GM12878 (cell line): ENCODE measurements at regions not wholly inside any gene's neighbourhood (a gene's known extent, or its start where the extent isn't known, plus 50 kb on each side); places are given as distances from the start of the nearest gene placed in this dataset.

Experiments used
- ATAC-seq: fragments of 200-7000 bp; cut with Tn5 transposase; 3 replicates; pipeline ENCODE4 v1.9.1; 2020; ENCODE audit warnings: mild to moderate bottlenecking, moderate library complexity
- BruUV-seq: library from RNA; stranded (reverse); fragments of 400-500 nt; replicated peaks from 2 replicates; lab custom pipeline; 2021; lab: Mats Ljungman, UMichigan
- CTCF ChIA-PET: fragments of 300-600 bp; sonication (Branson Sonifier 250); formaldehyde crosslinking; extraction: SDS; loops from one replicate; lab custom pipeline; 2021; ENCODE audit warnings: inconsistent platforms; lab: Yijun Ruan, JAX
- POLR2A ChIA-PET: fragments of 350-600 bp; formaldehyde crosslinking; extraction: SDS; loops from one replicate; lab custom pipeline; 2021; ENCODE audit warnings: inconsistent platforms; lab: Charles Lee
- RAD21 ChIA-PET: fragments of 300-600 bp; sonication (Branson Sonifier 250); formaldehyde crosslinking; loops from one replicate; lab custom pipeline; 2023; ENCODE audit warnings: antibody characterized with exemption; ENCODE audit not compliant: unreplicated experiment; lab: Charles Lee
- SMC1A ChIA-PET: fragments of 300-600 bp; sonication (Branson Sonifier 250); formaldehyde crosslinking; loops from one replicate; lab custom pipeline; 2023; ENCODE audit not compliant: unreplicated experiment, uncharacterized antibody; lab: Charles Lee
- DNase-seq: peaks from one replicate; pipeline ENCODE4 v3.0.0-alpha.2; 2011; ENCODE audit warnings: low read depth, low spot score
- FAIRE-seq: peaks from 3 replicates; lab custom pipeline; 2011; peaks lifted over from hg19 to GRCh38; lab: Jason Lieb, UNC
- H2AFZ ChIP-seq: 2 replicates; pipeline ENCODE4 v1.6.0; 2011; ENCODE audit warnings: low read depth, low read length, control low read depth; ENCODE audit not compliant: control insufficient read depth
- H3K27ac ChIP-seq: 2 replicates; pipeline ENCODE4 v1.5.1; 2011; ENCODE audit warnings: control low read depth; ENCODE audit not compliant: control insufficient read depth, insufficient read depth
- H3K27me3 ChIP-seq, 2 experiments: replicated peaks in 1 of 2; 2 replicates each; pipeline versions ENCODE4 v1.6.0 to v1.6.1; 2011; ENCODE audit warnings: low read length in 1 of 2; ENCODE audit not compliant: control insufficient read depth in 2 of 2, insufficient read depth in 2 of 2
- H3K36me3 ChIP-seq, 2 experiments: 2 replicates each; pipeline ENCODE4 v1.5.1; 2011; ENCODE audit warnings: low read length in 1 of 2; ENCODE audit not compliant: control insufficient read depth in 2 of 2, insufficient read depth in 2 of 2
- H3K4me1 ChIP-seq: 2 replicates; pipeline ENCODE4 v1.6.1; 2011; ENCODE audit warnings: mild to moderate bottlenecking, low read length, moderate library complexity, mixed read lengths; ENCODE audit not compliant: control insufficient read depth, insufficient read depth
- H3K4me2 ChIP-seq: 2 replicates; pipeline ENCODE4 v1.6.0; 2011; ENCODE audit warnings: control low read depth; ENCODE audit not compliant: control insufficient read depth, insufficient read depth
- H3K4me3 ChIP-seq: fragments of 200-600 bp; sonication (generic); 2 replicates; pipeline ENCODE4 v1.5.1; 2016
- H3K79me2 ChIP-seq: 2 replicates; pipeline ENCODE4 v1.6.0; 2011; ENCODE audit warnings: low read length; ENCODE audit not compliant: control insufficient read depth, insufficient read depth
- H3K9ac ChIP-seq: 2 replicates; pipeline ENCODE4 v1.8.0; 2011; ENCODE audit warnings: low read length, control low read depth, mixed read lengths; ENCODE audit not compliant: control insufficient read depth, insufficient read depth
- H3K9me3 ChIP-seq: replicated peaks from 3 replicates; pipeline ENCODE4 v1.5.1; 2011; ENCODE audit warnings: mild to moderate bottlenecking, low read length; ENCODE audit not compliant: control insufficient read depth, insufficient read depth
- H4K20me1 ChIP-seq: 2 replicates; pipeline ENCODE4 v1.6.0; 2011; ENCODE audit not compliant: control insufficient read depth, insufficient read depth
- NFXL1 ChIP-seq: fragments of 450-650 bp; IDR thresholded peaks from 2 replicates; pipeline ENCODE4 v1.6.1; 2017; ENCODE audit warnings: antibody characterized with exemption, mild to moderate bottlenecking, borderline replicate concordance
- PAX5 ChIP-seq: IDR thresholded peaks from 2 replicates; pipeline ENCODE4 v1.6.1; 2011; ENCODE audit warnings: low read depth, low read length, borderline replicate concordance
- RB1 ChIP-seq: fragments of 450-650 bp; formaldehyde crosslinking; IDR thresholded peaks from 2 replicates; pipeline ENCODE4 v1.6.1; 2017; ENCODE audit warnings: mild to moderate bottlenecking, borderline replicate concordance
- SIX5 ChIP-seq: IDR thresholded peaks from 2 replicates; pipeline ENCODE4 v1.6.1; 2011; ENCODE audit warnings: mild to moderate bottlenecking, low read depth, low read length, moderate library complexity; ENCODE audit not compliant: severe bottlenecking
- SMAD5 ChIP-seq: IDR thresholded peaks from 2 replicates; pipeline ENCODE4 v1.6.1; 2016; ENCODE audit warnings: antibody characterized with exemption, low read depth
- SRF ChIP-seq, 2 experiments: IDR thresholded peaks; 2 replicates each; pipeline ENCODE4 v1.6.1; 2011; ENCODE audit warnings: low read depth in 2 of 2, low read length in 2 of 2, mild to moderate bottlenecking in 1 of 2, moderate library complexity in 1 of 2
- STAT1 ChIP-seq: fragments of 450-650 bp; conservative IDR thresholded peaks from 2 replicates; pipeline ENCODE4 v1.6.1; 2014; ENCODE audit warnings: antibody characterized with exemption, mild to moderate bottlenecking
- YY1 ChIP-seq: IDR thresholded peaks from 2 replicates; pipeline ENCODE4 v1.6.1; 2011; ENCODE audit warnings: low read depth, mild to moderate bottlenecking, low read length
- ZBED1 ChIP-seq: IDR thresholded peaks from 2 replicates; pipeline ENCODE4 v1.6.1; 2016; ENCODE audit warnings: borderline replicate concordance
- ZNF592 ChIP-seq: fragments of 450-650 bp; IDR thresholded peaks from 2 replicates; pipeline ENCODE4 v1.6.1; 2017; ENCODE audit warnings: mild to moderate bottlenecking, moderate library complexity
- ZNF622 ChIP-seq: fragments of 450-650 bp; IDR thresholded peaks from 2 replicates; pipeline ENCODE4 v1.6.1; 2017; ENCODE audit warnings: mild to moderate bottlenecking, inconsistent platforms
- ZZZ3 ChIP-seq: IDR thresholded peaks from 2 replicates; pipeline ENCODE4 v1.6.1; 2011; ENCODE audit warnings: low read depth; ENCODE audit not compliant: control insufficient read depth, insufficient read length
- WGBS: methylation state at CpG from one replicate; pipeline ENCODE4 v1.1.6; 2016; ENCODE audit warnings: low lambda C conversion rate; ENCODE audit not compliant: insufficient replicate concordance, insufficient coverage; ENCODE audit errors: missing lambda C conversion rate; 5-methylcytosine and 5-hydroxymethylcytosine counted together
- in situ Hi-C: fragments of 300-500 bp; cut with MboI; formaldehyde crosslinking; loops from 9 replicates; pipeline ENCODE4 v1.14.3; 2018; ENCODE audit warnings: mixed read lengths
- intact Hi-C: fragments of 100-400 bp; cut with micrococcal nuclease; formaldehyde crosslinking; loops from one replicate; pipeline ENCODE4 v1.14.2; 2022; ENCODE audit not compliant: unreplicated experiment
- TF ChIP-seq, protein P1 (sequence below): fragments of 450-650 bp; IDR thresholded peaks from 2 replicates; pipeline ENCODE4 v1.6.1; 2017; ENCODE audit warnings: mild to moderate bottlenecking, moderate library complexity
- TF ChIP-seq, protein P2 (sequence below): IDR thresholded peaks from 2 replicates; pipeline ENCODE4 v1.6.1; 2011; ENCODE audit warnings: borderline replicate concordance, low read depth, mild to moderate bottlenecking, moderate library complexity, low read length; ENCODE audit not compliant: insufficient read depth, poor library complexity, severe bottlenecking

DNA sequence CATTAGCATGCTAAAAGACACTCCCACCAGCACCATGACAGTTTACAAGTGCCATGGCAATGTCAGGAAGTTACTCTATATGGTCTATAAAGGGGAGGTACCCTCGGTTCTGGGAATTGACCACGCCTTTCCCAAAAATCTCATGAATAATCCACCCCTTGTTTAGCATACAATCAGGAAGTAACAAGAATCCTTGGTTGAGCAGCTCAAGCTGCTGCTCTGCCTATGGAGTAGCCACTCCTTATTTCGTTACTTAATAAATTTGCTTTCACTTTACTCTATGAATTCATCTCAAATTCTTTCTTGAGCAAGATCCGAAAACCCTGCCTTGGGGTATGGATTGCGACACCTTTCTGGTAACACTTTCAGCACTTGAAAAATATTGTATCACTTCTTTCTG lies 243.0 kb downstream of the BMP2 start (continued):
- TF ChIP-seq ZNF592, result no peak
- TF ChIP-seq, protein P1, sequence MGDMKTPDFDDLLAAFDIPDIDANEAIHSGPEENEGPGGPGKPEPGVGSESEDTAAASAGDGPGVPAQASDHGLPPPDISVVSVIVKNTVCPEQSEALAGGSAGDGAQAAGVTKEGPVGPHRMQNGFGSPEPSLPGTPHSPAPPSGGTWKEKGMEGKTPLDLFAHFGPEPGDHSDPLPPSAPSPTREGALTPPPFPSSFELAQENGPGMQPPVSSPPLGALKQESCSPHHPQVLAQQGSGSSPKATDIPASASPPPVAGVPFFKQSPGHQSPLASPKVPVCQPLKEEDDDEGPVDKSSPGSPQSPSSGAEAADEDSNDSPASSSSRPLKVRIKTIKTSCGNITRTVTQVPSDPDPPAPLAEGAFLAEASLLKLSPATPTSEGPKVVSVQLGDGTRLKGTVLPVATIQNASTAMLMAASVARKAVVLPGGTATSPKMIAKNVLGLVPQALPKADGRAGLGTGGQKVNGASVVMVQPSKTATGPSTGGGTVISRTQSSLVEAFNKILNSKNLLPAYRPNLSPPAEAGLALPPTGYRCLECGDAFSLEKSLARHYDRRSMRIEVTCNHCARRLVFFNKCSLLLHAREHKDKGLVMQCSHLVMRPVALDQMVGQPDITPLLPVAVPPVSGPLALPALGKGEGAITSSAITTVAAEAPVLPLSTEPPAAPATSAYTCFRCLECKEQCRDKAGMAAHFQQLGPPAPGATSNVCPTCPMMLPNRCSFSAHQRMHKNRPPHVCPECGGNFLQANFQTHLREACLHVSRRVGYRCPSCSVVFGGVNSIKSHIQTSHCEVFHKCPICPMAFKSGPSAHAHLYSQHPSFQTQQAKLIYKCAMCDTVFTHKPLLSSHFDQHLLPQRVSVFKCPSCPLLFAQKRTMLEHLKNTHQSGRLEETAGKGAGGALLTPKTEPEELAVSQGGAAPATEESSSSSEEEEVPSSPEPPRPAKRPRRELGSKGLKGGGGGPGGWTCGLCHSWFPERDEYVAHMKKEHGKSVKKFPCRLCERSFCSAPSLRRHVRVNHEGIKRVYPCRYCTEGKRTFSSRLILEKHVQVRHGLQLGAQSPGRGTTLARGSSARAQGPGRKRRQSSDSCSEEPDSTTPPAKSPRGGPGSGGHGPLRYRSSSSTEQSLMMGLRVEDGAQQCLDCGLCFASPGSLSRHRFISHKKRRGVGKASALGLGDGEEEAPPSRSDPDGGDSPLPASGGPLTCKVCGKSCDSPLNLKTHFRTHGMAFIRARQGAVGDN, result no peak

DNA sequence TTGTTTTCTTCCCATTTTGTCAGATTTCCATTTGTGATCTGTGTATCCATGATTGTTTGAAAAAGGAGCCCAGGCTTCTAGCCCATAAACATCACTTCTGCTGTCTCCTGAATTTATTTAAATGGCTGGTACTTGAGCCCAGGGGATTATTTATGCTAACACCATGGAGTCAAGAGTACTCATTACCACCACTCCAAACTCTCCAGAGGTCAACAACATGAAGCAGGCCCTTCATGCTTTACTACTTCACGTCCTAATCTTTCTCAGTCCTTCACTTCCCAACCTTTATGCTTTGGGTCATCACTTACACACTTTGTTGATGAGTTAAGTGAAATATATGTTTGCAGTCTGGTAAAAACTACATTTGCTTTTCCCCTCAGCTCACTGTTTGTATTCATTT lies 247.8 kb downstream of the BMP2 start:
- Histone ChIP-seq H3K36me3 (no peaks in the 10 kb centered on the region), H3K4me1 (no peaks in the 10 kb centered on the region), H3K79me2 (no peaks in the 10 kb centered on the region), H4K20me1 (no peaks in the 10 kb centered on the region), H3K27me3 (no peaks in the 10 kb centered on the region), H3K4me3 (no peak overlapping the region), H3K9me3 (no peaks in the 10 kb centered on the region), H3K4me2 (no peak overlapping the region), H3K9ac (no peak overlapping the region), H3K27ac (no peak overlapping the region), H2AFZ (no peak overlapping the region)
- CTCF ChIA-PET, result no interaction called here
- DNase-seq (no peak), FAIRE-seq (no peak), ATAC-seq (no peak)
- 0% methylated on average over 1 of the region's 1 CpG for WGBS
- in situ Hi-C loops, result no loop called here
- BruUV-seq, result no TSS peak
- SMC1A ChIA-PET, result interaction anchor here (1.0 to 1.1 kb wide), 2 partner anchors 16 to 37 kb away, joined by 3 to 4 read pairs; no protein-coding TSS in a partner anchor
- RAD21 ChIA-PET, result no interaction called here
- intact Hi-C loops, result no loop called here
- POLR2A ChIA-PET, result no interaction called here
- TF ChIP-seq, protein P2, sequence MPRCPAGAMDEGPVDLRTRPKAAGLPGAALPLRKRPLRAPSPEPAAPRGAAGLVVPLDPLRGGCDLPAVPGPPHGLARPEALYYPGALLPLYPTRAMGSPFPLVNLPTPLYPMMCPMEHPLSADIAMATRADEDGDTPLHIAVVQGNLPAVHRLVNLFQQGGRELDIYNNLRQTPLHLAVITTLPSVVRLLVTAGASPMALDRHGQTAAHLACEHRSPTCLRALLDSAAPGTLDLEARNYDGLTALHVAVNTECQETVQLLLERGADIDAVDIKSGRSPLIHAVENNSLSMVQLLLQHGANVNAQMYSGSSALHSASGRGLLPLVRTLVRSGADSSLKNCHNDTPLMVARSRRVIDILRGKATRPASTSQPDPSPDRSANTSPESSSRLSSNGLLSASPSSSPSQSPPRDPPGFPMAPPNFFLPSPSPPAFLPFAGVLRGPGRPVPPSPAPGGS, result no peak
- no peak for TF ChIP-seq STAT1
- TF ChIP-seq NFXL1, result no peak
- no peak for TF ChIP-seq SIX5
- no peak for TF ChIP-seq ZZZ3
- TF ChIP-seq SRF (IDR thresholded peaks at IDR 0.05; ENCODE audit: low read depth in 2 of 2, low read length in 2 of 2), result no peak
- no peak for TF ChIP-seq ZBED1
- no peak for TF ChIP-seq SMAD5
- TF ChIP-seq YY1, result no peak
- no peak for TF ChIP-seq RB1
- TF ChIP-seq PAX5, result no peak
- no peak for TF ChIP-seq ZNF622
